IPS-15b (cell line): ENCODE measurements at regions not wholly inside any gene's neighbourhood (a gene's known extent, or its start where the extent isn't known, plus 50 kb on each side); places are given as distances from the start of the nearest gene placed in this dataset.

Source experiments
- H3K27me3 ChIP-seq: one replicate; pipeline ENCODE4 v1.6.1; 2013; ENCODE audit warnings: low read length; ENCODE audit not compliant: control insufficient read depth, insufficient read depth
- H3K36me3 ChIP-seq: one replicate; pipeline ENCODE4 v1.6.1; 2013; ENCODE audit warnings: low read length; ENCODE audit not compliant: control insufficient read depth, insufficient read depth
- H3K4me1 ChIP-seq: one replicate; pipeline ENCODE4 v1.6.1; 2013; ENCODE audit warnings: mild to moderate bottlenecking, low read length; ENCODE audit not compliant: control insufficient read depth, insufficient read depth
- H3K4me3 ChIP-seq: one replicate; pipeline ENCODE4 v1.5.1; 2013; ENCODE audit warnings: low read depth, low read length
- H3K9ac ChIP-seq: one replicate; pipeline ENCODE4 v1.6.1; 2013; ENCODE audit warnings: low read depth, mild to moderate bottlenecking, low read length
- H3K9me3 ChIP-seq: one replicate; pipeline ENCODE4 v1.6.1; 2013; ENCODE audit warnings: mild to moderate bottlenecking, low read length; ENCODE audit not compliant: control insufficient read depth, insufficient read depth

- Histone ChIP-seq H3K27me3 (no peaks in the 10 kb centered on the region), H3K36me3 (no peaks in the 10 kb centered on the region)
Measured at GRCh38 chr14:48914921-48915320, 671.3 kb downstream of the RPS29 start.

DNA sequence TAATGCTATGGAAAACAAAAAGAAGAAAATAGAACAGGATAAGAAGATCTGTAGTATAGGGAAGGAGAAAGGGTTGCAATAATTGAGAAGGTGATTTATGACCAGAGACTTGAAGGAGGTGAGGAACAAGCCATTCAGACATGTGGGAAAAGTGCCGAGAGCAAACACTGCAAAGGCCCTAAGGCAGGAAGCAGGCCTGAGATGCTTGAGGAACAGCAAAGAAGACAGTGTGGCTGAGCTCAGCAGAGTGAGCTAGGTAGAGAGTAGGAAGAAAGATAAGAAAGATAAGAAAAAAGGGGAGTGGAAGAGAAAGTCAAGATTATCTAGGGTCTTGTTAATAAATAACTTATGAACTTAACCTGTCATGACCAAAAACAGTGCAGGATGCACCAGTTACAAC, 671.8 kb downstream of the RPS29 start:
- Histone ChIP-seq H3K27me3 (no peaks in the 10 kb centered on the region), H3K4me1 (no peaks in the 10 kb centered on the region)

More at GRCh38 chr14:48914921-48915320, 671.3 kb downstream of the RPS29 start:
- no peak overlapping the region for H3K4me3 ChIP-seq
- H3K9me3 ChIP-seq, result no peaks in the 10 kb centered on the region
- no peaks in the 10 kb centered on the region for H3K4me1 ChIP-seq
- no peak overlapping the region for H3K9ac ChIP-seq

GRCh38 chr14:48900565-48900964, 685.6 kb downstream of the RPS29 start:
- H3K4me3 ChIP-seq, result no peak overlapping the region
- no peak overlapping the region for H3K9ac ChIP-seq
- no peaks in the 10 kb centered on the region for H3K27me3 ChIP-seq
- no peaks in the 10 kb centered on the region for H3K9me3 ChIP-seq
- H3K4me1 ChIP-seq, result peaks cover 3% of the 10 kb centered on the region
- H3K36me3 ChIP-seq, result no peaks in the 10 kb centered on the region

More for the DNA sequence above, 671.8 kb downstream of the RPS29 start:
- no peaks in the 10 kb centered on the region for H3K36me3 ChIP-seq
- H3K9me3 ChIP-seq, result no peaks in the 10 kb centered on the region
- no peak overlapping the region for H3K9ac ChIP-seq
- H3K4me3 ChIP-seq, result no peak overlapping the region

- Histone ChIP-seq H3K9ac (no peak overlapping the region), H3K27me3 (no peaks in the 10 kb centered on the region), H3K4me1 (no peaks in the 10 kb centered on the region), H3K4me3 (no peak overlapping the region), H3K9me3 (no peaks in the 10 kb centered on the region), H3K36me3 (no peaks in the 10 kb centered on the region)
Measured at GRCh38 chr14:48890333-48890732, 695.8 kb downstream of the RPS29 start.

DNA sequence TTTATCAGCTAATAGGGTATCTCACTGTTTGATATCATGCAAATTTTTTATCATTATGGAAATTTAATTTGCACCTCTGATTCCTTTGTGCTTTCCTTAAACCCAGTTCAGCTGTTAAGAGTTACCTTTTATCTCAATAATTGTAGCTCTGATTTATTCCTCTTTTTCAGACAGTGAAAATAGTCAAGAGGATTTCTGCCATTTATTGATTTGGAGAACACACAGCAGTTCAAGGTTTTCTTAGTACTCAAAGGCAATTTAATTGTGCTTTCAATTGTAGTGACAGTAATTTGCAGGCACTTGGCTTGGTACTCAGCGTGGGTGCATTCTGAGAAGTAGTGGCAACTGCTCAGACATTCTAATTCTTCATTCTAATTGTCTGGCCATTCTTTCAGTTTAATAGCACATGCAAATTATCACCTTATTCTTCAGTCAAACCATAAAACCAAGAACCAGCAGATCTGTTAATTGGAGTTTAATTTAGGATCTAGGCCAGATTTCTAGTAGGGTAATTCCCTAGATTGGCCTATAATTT, 709.3 kb downstream of the RPS29 start:
- Histone ChIP-seq H3K4me3 (no peak overlapping the region), H3K4me1 (no peaks in the 10 kb centered on the region), H3K36me3 (no peaks in the 10 kb centered on the region), H3K9me3 (no peaks in the 10 kb centered on the region), H3K9ac (no peak overlapping the region), H3K27me3 (no peaks in the 10 kb centered on the region)

DNA sequence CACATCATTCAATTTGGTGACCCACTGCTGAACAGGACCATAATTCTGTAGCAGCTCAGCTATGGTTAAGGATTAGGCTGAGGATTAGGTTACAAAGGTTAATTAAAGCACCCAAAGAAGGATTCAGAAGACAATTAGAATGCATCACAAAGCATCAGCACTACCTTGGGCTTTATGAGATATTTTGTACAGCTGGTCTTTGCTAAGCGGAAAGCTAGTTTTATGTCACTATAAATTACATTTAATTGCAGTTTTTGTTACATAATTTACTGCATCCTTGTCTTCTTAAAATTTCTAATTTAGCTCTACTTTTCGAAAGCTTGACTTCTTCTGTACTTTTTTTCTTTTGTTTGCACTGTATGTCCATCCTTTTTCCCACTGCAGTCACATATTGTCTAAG, 711.5 kb downstream of the RPS29 start:
- no peaks in the 10 kb centered on the region for H3K4me1 ChIP-seq
- no peaks in the 10 kb centered on the region for H3K27me3 ChIP-seq
- no peak overlapping the region for H3K9ac ChIP-seq
- H3K9me3 ChIP-seq, result no peaks in the 10 kb centered on the region
- H3K4me3 ChIP-seq, result no peak overlapping the region
- no peaks in the 10 kb centered on the region for H3K36me3 ChIP-seq

- H3K4me3 ChIP-seq, result no peak overlapping the region
- no peaks in the 10 kb centered on the region for H3K9me3 ChIP-seq
- no peaks in the 10 kb centered on the region for H3K27me3 ChIP-seq
- no peak overlapping the region for H3K9ac ChIP-seq
- no peaks in the 10 kb centered on the region for H3K36me3 ChIP-seq
- no peaks in the 10 kb centered on the region for H3K4me1 ChIP-seq
Measured at GRCh38 chr14:48857366-48857765, 728.8 kb downstream of the RPS29 start.

DNA sequence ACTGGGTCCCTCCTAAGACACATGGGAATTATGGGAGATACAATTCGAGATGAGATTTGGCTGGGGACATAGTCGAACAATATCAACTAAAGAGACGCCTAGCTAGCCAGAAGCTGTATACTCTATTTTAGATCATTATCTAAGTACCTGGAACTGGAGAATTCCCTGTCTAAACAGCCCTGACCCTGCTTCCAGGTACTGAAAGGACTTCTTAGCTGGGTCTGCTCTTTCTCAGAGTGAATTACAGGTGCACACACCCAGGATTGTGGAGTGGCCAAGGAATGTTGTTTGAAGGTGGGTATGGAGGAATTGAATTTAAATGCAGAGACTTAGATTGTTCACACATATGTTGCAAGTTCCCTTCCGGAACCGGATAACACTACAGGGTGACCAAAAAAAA, 733.0 kb downstream of the RPS29 start:
- Histone ChIP-seq H3K36me3 (no peaks in the 10 kb centered on the region), H3K4me3 (no peak overlapping the region), H3K4me1 (no peaks in the 10 kb centered on the region), H3K9ac (no peak overlapping the region), H3K9me3 (no peaks in the 10 kb centered on the region), H3K27me3 (no peaks in the 10 kb centered on the region)

DNA sequence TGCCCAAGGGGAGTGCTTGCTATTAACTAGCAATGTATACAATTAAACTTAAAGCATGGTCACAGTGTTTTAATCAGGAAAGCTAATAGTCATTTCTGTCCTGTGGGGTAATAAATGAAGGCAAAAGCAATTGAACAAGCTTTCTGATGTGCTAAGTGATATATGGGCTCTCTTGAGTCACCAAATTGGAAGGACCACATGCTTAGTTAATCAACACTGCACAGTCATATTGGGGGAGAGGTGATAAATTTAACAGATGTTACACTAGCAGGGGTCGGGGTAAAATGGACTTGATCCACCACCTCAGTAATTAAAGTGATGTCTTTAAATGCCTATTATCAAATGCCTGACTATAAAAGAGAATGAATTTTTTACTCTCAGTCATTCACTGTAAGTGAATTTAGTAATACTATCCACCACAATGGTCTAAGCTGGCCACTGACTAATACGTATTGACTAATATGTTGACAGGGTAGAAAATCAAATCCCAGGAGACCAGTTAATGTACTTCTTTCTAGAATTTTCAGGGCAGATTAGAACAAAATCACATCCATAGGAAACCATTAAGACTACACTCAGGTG, 736.3 kb downstream of the RPS29 start:
- Histone ChIP-seq H3K9ac (no peak overlapping the region), H3K36me3 (no peaks in the 10 kb centered on the region), H3K4me3 (no peak overlapping the region), H3K9me3 (no peaks in the 10 kb centered on the region), H3K4me1 (peaks cover 4% of the 10 kb centered on the region), H3K27me3 (no peaks in the 10 kb centered on the region)

- Histone ChIP-seq H3K4me3 (no peak overlapping the region), H3K27me3 (no peaks in the 10 kb centered on the region), H3K9ac (no peak overlapping the region), H3K36me3 (no peaks in the 10 kb centered on the region), H3K9me3 (no peaks in the 10 kb centered on the region), H3K4me1 (peaks cover 4% of the 10 kb centered on the region)
Measured at GRCh38 chr14:48842785-48843184, 743.4 kb downstream of the RPS29 start.

DNA sequence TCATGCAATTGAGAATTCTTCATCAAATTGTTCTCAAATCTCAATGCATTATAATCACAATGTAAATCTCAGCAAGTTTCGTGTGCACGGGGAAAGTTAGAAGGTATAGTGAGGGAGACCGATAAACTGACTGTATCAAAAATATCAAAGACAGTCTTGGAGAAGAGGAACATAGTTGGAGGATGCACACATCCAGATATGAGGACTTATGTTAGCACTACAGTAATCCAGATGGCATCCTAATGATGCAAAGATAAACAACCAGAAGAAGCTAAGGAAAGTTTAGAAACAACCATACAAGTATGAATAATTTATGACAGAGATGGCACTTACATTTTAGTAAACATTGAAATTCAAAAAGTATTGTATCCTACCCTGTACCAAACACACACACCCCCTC, 760.1 kb downstream of the RPS29 start:
- Histone ChIP-seq H3K36me3 (no peaks in the 10 kb centered on the region), H3K4me1 (no peaks in the 10 kb centered on the region), H3K9me3 (no peaks in the 10 kb centered on the region), H3K27me3 (no peaks in the 10 kb centered on the region), H3K4me3 (no peak overlapping the region), H3K9ac (no peak overlapping the region)

DNA sequence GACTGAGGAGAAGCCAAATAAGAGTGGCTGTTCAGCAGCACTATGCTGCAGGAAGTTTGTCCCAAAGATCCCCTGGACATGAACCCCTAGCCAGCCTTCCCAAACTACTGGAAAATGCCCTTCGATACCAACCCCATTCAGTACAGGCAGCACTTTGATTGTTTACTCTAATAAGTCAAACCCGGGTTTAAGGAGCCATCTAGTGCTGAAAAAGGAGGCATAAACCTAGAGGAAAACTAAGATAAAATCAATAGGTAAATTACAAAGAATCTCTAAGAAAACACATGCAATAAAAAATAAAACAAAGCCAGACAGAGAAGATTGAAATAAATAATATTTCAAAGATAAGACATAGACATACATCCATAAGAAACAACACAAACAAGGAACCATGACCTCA, 771.6 kb downstream of the RPS29 start:
- no peak overlapping the region for H3K9ac ChIP-seq
- H3K4me1 ChIP-seq, result no peaks in the 10 kb centered on the region
- H3K36me3 ChIP-seq, result no peaks in the 10 kb centered on the region
- H3K4me3 ChIP-seq, result no peak overlapping the region
- no peaks in the 10 kb centered on the region for H3K9me3 ChIP-seq
- H3K27me3 ChIP-seq, result peaks cover 13% of the 10 kb centered on the region
